ENCODE measurements at regions not wholly inside any gene's neighbourhood (a gene's known extent, or its start where the extent isn't known, plus 50 kb on each side); places are given as distances from the start of the nearest gene placed in this dataset.

GRCh38 chr4:157832596-157832995, 340.2 kb downstream of the GASK1B start:
- no peak for TF ChIP-seq CTCF (IDR thresholded peaks at IDR 0.05; ENCODE audit: insufficient read depth, low read length, poor library complexity, severe bottlenecking)
- TF ChIP-seq EZH2phosphoT487 (conservative IDR thresholded peaks at IDR 0.05; ENCODE audit: low read length), result no peak

Data from SU-DHL-6 (cell line).